Dermis microvascular lymphatic vessel endothelial cell (primary cell): ENCODE measurements at regions not wholly inside any gene's neighbourhood (a gene's known extent, or its start where the extent isn't known, plus 50 kb on each side); places are given as distances from the start of the nearest gene placed in this dataset.

Source experiments
- DNase-seq, 2 donors: peaks; one replicate each; pipeline versions ENCODE4 v3.0.0 to v3.0.0-alpha.2; 2010; ENCODE audit warnings: low read depth in 2 of 2

DNA sequence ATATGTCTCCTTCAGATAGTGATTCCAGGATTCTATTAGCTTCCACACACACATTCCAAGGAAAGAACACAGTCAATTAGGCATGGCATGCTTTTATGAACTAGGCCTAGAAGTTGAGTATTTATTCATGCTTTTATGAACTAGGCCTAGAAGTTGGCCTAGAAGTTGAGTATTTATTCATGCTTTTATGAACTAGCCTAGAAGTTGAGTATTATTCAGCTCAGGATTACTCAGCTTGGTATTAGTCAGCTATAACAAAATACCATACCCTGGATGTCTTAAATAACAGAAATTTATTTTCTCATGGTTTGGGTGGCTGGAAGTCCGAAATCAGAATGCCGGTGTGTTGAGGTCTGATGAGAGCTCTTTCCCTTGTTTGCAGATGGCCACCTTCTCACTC lies 442.7 kb upstream of the FLRT2 start:
- no peak for DNase-seq

- DNase-seq: no peak
Observed at GRCh38 chr14:85088192-85088591, 441.8 kb upstream of the FLRT2 start.

DNA sequence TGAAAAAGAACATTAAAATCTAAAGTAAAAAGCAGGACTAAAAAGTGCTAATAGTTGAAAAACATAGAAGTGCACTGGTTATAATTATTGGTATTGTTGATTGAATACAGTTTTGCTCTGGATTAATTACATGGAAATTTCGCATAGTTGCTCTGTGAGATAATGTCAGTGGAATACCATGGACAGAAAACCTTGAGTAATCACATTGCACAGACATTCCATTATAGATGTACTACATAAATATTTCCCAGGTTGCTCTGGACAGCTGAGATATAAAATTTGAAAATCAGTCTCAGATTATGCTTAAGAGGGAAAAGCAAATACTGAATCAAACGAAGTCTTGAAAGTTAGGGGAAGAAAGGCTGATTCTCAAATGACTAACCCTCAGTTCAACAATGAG lies 439.3 kb upstream of the FLRT2 start:
- no peak for DNase-seq

DNA sequence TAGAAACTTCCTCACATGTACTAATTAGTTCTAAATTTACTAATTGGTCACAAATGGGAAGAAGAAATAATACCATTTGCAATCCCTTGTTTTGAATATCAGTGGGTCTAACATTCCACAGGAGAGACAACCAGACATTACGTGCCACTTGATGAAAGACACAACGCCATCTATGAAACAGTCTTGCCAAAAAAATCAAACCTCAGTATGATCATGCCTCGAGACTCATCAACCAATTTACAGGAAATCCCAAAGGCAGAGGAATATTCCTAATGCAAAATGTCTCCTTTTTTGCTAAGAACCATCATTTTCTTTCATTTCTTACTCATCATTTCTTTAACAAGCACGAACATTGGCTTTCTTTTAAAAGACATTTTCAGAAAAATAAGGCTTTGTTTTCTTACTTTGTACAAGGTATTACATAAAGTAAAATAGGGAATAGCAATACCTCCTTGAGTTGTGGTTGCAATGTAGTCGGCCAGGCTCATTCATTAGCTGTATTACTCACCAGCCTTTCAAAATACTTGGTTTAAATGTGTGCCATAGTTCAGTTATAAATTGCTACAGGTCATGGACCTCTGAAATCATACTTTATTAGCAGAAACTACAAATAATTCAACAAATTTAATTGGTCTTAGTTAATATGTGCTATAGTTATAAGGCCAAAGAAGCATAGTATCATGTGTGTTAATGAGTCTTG lies 436.2 kb upstream of the FLRT2 start:
- no peak for DNase-seq

DNA sequence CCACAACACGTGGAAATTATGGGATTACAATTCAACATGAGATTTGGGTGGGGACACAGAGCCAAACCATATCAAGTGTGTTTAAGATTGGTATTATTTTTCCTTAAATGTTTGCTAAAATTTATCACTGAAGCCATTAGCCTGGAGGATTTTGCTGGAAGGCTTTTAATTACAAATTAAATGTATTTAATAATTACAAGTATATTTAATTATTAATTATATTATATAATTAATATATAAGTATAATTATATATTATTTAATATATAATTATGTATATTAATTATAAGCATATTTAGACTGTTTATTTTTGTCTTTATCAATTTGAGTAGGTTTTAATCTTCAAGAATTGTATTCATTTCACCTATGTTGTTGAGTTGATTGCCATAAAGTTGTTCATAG lies 427.4 kb upstream of the FLRT2 start:
- no peak for DNase-seq

GRCh38 chr14:85106506-85106905 lies 423.4 kb upstream of the FLRT2 start:
- no peak for DNase-seq

- DNase-seq: no peak
Observed at GRCh38 chr14:85112762-85113161, 417.2 kb upstream of the FLRT2 start.

DNA sequence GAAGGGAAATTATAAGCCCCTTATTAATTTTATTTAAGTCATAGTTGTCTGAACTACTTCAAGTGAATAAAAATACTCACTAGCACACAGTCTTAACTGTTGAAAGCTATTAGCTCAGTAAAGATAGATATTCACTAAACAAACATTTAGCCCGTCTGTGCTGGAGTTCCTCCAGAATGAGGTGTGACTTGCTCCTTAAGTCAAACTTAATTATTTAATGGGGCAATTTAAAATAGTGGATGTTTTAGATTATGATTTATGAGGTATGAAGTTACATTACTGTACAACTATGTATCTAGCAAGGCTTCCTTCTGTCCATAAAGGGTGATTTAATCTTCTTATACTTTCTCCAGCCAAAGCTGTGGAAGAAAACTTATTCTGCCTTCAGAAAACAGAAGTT lies 414.0 kb upstream of the FLRT2 start:
- DNase-seq: no peak

DNA sequence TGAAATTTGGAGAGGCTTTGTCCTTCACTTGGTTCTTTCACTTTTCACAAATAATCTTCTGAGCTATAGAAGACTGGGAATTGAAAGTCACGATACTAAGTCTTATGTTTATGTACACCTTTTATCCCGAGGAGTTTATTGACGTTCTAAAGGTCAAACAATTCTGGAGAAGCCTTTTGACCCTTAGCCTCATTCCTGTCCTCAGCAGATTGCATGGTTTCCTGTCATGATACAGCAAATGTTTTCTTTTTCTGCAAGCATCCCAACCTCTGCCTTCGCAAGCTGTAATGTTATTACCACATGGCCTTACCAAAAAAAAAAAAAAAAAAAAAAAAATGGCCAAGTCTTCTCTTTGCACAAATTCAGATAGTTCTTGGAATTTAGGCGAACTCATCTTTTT lies 411.7 kb upstream of the FLRT2 start:
- no peak for DNase-seq

- DNase-seq: peak in 1 of 2 donors; percentile 2
Observed at GRCh38 chr14:85122690-85123089, 407.3 kb upstream of the FLRT2 start.

DNA sequence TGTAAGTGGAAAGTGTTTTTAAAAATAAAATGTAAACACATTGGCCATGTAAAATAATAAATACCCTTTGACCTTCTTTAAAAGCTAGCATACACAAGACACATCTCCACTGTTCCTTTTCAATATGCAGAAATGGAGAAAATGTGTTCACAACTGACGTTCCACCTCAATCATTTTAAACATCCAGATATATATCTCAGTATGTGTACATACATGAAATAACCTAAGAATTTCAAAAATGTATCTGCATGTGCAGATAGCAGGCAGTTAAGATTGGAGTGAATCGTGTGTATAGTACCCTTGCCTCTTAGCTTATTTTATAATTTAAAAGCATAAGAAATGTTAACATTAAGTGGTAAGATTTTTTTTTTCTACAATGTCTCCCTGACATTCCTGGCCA lies 406.2 kb upstream of the FLRT2 start:
- no peak for DNase-seq

DNA sequence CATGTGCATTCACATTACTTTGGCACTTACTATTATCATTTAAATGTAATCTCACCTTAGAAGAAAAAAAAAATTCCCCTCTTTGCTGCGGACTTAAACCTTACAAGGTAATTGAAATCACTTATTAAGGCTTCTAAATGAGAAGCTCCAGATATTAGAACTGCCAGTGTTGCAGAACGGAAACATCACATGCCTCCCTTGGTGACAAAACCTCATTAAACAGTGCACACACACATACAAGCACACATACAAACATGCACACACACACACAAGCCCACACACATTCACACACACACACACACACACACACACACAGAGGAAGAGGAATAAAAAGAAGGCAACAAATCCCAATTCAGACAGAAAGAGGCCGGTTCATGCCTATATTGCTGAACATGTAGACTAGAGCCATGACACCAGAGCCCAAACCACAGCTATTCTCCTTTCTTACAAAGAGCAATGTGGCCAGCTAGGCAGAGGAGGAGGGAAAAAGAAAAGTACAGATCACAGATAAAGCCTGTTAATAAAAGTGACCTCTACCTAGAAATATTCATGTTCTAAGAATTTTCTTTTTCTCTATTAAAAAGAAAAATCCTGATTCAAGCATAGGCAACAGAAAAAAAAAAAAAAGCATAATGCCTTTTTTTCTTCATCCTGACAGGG lies 405.2 kb upstream of the FLRT2 start:
- DNase-seq: no peak

DNA sequence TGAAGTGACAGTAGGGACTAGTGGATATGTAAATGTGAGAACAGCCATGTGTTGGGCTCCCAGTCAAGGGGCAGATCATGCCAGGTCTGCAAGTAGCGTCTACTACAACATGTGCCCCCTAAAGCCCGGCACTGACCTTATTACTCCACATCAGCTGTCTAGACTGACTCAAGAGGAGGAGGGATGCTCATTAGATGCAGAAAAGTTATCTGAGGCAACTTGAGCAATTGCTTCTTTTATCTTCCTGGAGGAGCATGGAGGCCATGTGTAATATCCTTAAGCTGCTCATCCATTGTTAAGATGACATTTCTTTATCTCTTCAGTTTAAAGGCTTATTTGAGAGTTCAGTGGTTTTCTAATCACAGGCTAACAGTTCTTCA lies 404.7 kb upstream of the FLRT2 start:
- DNase-seq: no peak

DNA sequence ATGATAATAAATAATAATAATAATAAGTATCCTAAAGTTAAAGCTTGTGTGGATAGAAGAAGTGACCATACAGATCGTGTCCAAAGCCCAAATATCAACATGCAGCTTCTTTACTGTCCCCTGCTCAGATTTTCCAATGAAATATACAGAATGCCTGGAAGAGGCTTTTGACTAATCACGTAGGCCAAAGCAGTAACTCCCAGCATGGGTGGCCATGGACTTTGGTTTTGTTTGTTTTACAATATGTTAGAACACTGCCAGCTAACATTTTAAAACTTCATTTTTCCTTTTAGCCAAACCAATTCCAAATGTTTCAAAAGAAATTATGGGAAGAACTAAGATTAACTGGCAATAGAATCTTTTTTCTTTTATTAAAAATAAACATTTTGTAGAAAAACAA lies 400.0 kb upstream of the FLRT2 start:
- DNase-seq: no peak

DNA sequence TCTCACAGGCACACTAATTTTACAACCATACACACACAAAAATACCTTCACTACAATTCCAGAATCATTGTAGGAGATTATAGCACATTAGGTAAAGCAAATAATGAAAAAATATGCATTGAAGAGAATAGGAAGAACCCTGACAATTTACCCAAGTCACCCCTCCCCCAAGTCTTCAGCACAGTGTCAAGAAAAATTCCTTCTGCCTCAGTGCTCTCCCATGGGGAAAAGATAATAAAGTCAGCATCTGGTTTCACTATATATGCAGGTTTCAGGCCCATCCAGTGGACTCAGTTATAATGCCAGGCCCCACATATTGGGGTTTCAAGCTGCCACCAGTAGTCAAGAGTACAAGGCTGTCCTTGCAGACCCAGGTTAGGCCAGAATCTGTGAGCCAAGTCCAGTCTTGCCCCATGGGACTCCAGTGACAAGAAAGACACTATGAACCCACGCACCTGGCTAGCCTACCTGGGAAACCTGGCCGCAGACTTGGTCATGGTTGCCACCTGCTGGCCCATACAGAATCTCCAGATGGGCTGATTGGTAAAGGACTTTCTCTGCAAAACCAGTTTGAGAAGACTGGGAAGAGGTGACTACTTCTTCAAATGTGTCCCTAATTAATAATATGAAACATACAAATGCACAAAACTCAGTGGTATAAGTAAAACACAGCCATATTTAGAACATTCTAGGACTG lies 398.6 kb upstream of the FLRT2 start:
- no peak for DNase-seq

DNA sequence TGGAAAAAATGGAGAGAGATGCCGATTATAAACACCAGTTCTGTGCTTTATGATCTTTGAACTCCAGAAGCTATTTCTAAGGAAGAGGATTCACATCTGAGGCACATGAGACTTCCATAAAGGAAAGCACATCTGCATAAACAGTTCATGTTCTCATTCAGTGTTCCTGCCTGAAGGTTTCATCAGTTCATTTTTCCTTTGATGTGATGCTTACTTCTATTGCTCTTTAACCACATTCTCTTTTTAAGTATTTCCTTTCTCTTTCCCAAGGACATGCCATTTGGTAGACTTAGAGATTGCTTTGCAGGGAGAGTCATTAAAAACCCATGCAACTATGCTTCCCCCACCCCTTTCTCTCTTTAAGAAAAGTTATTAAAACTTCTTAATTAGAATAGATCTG lies 387.0 kb upstream of the FLRT2 start:
- DNase-seq: peak in 1 of 2 donors; percentile 18

GRCh38 chr14:85146779-85147178 lies 383.2 kb upstream of the FLRT2 start:
- no peak for DNase-seq

- DNase-seq: no peak
Observed at GRCh38 chr14:85150166-85150565, 379.8 kb upstream of the FLRT2 start.

GRCh38 chr14:85154714-85155113 lies 375.2 kb upstream of the FLRT2 start:
- DNase-seq: no peak

DNA sequence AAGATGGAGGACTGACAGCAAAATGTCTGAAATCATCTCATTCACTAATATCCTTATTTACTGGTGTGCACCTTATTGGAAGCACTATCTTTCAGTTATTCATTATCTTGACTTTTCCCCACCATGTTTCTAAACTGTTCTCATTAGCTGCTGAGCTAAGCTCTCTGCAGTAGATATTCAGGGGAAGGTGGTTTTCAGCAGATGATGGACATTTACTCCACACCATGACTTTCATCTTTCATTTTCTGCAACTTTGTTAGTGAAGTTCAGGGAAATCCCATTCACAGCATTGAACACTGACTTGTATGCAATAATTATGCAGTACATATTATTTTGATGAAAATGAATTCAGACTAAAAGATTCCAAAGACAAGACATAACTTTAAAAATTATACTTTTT lies 373.6 kb upstream of the FLRT2 start:
- no peak for DNase-seq

GRCh38 chr14:85159726-85160125 lies 370.2 kb upstream of the FLRT2 start:
- peak in 1 of 2 donors; percentile 53 for DNase-seq

DNA sequence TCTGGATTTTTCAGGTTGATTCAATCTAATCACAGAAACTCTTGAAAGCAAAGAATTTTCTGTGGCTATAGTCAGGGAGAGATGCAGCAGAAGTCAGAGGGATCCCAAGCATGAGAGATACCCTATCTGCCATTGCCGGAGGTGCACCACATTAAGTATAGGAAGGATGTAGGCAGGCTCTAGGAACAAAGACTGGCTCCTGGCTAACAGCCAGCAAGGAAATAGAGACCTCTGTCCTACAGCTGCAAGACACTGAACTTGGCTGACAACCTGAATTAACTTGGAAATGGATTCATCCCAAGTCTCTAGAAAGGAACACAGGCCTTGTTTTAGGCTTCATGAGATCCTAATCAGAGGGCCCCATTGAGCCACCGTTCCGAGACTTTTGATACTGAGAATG lies 364.9 kb upstream of the FLRT2 start:
- DNase-seq: peak in 1 of 2 donors; percentile 84

- no peak for DNase-seq
Observed at GRCh38 chr14:85169381-85169780, 360.6 kb upstream of the FLRT2 start.
